Neural cell (in vitro differentiated cells): ENCODE measurements at regions not wholly inside any gene's neighbourhood (a gene's known extent, or its start where the extent isn't known, plus 50 kb on each side); places are given as distances from the start of the nearest gene placed in this dataset.

Experiments used
- EP300 ChIP-seq: fragments of 450-650 bp; conservative IDR thresholded peaks from 2 replicates; pipeline ENCODE4 v1.6.1; 2014; ENCODE audit warnings: antibody characterized with exemption, mild to moderate bottlenecking, moderate library complexity; ENCODE audit not compliant: poor library complexity, severe bottlenecking
- POLR2AphosphoS5 ChIP-seq: IDR thresholded peaks from 2 replicates; pipeline ENCODE4 v1.6.1; 2012
- TAF1 ChIP-seq: IDR thresholded peaks from 2 replicates; pipeline ENCODE4 v1.6.1; 2012; ENCODE audit warnings: low read depth
- TF ChIP-seq, protein P1 (sequence below): fragments of 450-650 bp; IDR thresholded peaks from 2 replicates; pipeline ENCODE4 v1.5.1; 2014; ENCODE audit warnings: antibody characterized with exemption, mild to moderate bottlenecking, moderate library complexity; ENCODE audit not compliant: poor library complexity, severe bottlenecking

DNA sequence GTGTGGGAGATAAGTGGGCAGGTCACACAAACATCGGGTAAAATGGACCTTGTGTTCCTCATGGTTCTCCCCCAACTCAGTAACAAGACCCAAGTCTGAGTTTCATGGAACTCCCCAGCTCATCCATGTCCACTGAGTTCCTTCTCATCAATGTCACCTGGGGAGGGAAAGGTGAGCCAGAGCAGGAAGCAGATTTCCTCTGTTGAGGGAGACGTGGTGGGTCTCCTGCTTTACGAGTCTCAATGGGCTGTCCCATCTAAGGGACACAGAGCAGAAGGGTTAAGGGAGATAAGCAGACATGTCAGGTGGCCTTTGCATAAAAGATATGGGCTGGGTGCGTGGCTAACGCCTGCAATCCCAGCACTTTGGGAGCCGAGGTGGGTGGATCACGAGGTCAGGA, 56.5 kb upstream of the SORCS3 start:
- no peak for TF ChIP-seq EP300
- TF ChIP-seq, protein P1, sequence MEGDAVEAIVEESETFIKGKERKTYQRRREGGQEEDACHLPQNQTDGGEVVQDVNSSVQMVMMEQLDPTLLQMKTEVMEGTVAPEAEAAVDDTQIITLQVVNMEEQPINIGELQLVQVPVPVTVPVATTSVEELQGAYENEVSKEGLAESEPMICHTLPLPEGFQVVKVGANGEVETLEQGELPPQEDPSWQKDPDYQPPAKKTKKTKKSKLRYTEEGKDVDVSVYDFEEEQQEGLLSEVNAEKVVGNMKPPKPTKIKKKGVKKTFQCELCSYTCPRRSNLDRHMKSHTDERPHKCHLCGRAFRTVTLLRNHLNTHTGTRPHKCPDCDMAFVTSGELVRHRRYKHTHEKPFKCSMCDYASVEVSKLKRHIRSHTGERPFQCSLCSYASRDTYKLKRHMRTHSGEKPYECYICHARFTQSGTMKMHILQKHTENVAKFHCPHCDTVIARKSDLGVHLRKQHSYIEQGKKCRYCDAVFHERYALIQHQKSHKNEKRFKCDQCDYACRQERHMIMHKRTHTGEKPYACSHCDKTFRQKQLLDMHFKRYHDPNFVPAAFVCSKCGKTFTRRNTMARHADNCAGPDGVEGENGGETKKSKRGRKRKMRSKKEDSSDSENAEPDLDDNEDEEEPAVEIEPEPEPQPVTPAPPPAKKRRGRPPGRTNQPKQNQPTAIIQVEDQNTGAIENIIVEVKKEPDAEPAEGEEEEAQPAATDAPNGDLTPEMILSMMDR = no peak
- no peak for TF ChIP-seq TAF1
- no peak for TF ChIP-seq POLR2AphosphoS5
